ENCODE measurements at regions not wholly inside any gene's neighbourhood (a gene's known extent, or its start where the extent isn't known, plus 50 kb on each side); places are given as distances from the start of the nearest gene placed in this dataset.

DNA sequence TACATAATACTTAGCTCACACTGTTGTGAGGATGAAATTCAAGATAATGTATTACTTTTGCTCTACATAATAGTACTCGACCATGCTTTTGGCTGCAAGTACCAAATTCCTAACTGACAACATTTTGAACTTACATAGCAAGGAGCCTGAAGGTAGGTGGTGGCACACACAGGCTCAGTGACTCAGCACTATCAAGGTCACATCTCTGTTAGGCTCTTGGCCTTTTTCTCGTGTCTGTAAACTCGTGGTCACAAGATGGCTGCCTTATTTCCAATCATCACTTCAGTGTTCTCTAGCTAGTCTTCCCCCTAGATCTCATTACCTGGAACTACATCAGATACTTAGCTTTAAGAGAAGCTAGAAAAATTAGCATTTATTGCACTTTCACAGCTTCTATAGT is 61.4 kb upstream of the ABCB5 start:
- TF ChIP-seq, protein P1, sequence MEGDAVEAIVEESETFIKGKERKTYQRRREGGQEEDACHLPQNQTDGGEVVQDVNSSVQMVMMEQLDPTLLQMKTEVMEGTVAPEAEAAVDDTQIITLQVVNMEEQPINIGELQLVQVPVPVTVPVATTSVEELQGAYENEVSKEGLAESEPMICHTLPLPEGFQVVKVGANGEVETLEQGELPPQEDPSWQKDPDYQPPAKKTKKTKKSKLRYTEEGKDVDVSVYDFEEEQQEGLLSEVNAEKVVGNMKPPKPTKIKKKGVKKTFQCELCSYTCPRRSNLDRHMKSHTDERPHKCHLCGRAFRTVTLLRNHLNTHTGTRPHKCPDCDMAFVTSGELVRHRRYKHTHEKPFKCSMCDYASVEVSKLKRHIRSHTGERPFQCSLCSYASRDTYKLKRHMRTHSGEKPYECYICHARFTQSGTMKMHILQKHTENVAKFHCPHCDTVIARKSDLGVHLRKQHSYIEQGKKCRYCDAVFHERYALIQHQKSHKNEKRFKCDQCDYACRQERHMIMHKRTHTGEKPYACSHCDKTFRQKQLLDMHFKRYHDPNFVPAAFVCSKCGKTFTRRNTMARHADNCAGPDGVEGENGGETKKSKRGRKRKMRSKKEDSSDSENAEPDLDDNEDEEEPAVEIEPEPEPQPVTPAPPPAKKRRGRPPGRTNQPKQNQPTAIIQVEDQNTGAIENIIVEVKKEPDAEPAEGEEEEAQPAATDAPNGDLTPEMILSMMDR (conservative IDR thresholded peaks at IDR 0.05; ENCODE audit: low read length), result 0 out of 2 replicates have a peak, but pooled peaks have one; percentile 8
- no peak for TF ChIP-seq EZH2phosphoT487 (IDR thresholded peaks at IDR 0.05; ENCODE audit: borderline replicate concordance)

All from Loucy (cell line).